ENCODE measurements at regions not wholly inside any gene's neighbourhood (a gene's known extent, or its start where the extent isn't known, plus 50 kb on each side); places are given as distances from the start of the nearest gene placed in this dataset.
"Not testable (repeated sequence)": the region's sequence is repeated elsewhere in the genome, so short reads cannot be mapped to it uniquely, and the experiment has no call there.

GRCh38 chr4:138450546-138451275 is 208.6 kb upstream of the SLC7A11 start:
- DNase-seq (ENCODE audit: low read depth in 2 of 3, low spot score in 2 of 3), result no peak

- DNase-seq (ENCODE audit: low read depth in 2 of 3, low spot score in 2 of 3), result no peak
Measured at GRCh38 chr4:138449938-138450337, 207.8 kb upstream of the SLC7A11 start.

- DNase-seq (ENCODE audit: low read depth in 2 of 3, low spot score in 2 of 3), result no peak
Measured at GRCh38 chr4:138448169-138448568, 206.0 kb upstream of the SLC7A11 start.

- DNase-seq (ENCODE audit: low read depth in 2 of 3, low spot score in 2 of 3), result no peak
Measured at GRCh38 chr4:138446456-138446855, 204.3 kb upstream of the SLC7A11 start.

- no peak for DNase-seq (ENCODE audit: low read depth in 2 of 3, low spot score in 2 of 3)
Measured at GRCh38 chr4:138445098-138445497, 202.9 kb upstream of the SLC7A11 start.

- no peak for DNase-seq (ENCODE audit: low read depth in 2 of 3, low spot score in 2 of 3)
Measured at GRCh38 chr4:138444260-138444659, 202.1 kb upstream of the SLC7A11 start.

GRCh38 chr4:138439143-138439581 is 197.0 kb upstream of the SLC7A11 start:
- no peak for DNase-seq (ENCODE audit: low read depth in 2 of 3, low spot score in 2 of 3)

- no peak for DNase-seq (ENCODE audit: low read depth in 2 of 3, low spot score in 2 of 3)
Measured at GRCh38 chr4:138438608-138439007, 196.5 kb upstream of the SLC7A11 start.

- no peak for DNase-seq (ENCODE audit: low read depth in 2 of 3, low spot score in 2 of 3)
Measured at GRCh38 chr4:138437263-138437851, 195.2 kb upstream of the SLC7A11 start.

GRCh38 chr4:138435733-138436132 is 193.6 kb upstream of the SLC7A11 start:
- DNase-seq (ENCODE audit: low read depth in 2 of 3, low spot score in 2 of 3), result not testable (repeated sequence)

GRCh38 chr4:138435046-138435445 is 192.9 kb upstream of the SLC7A11 start:
- DNase-seq (ENCODE audit: low read depth in 2 of 3, low spot score in 2 of 3), result not testable (repeated sequence)

GRCh38 chr4:138428611-138429010 is 186.5 kb upstream of the SLC7A11 start:
- DNase-seq (ENCODE audit: low read depth in 2 of 3, low spot score in 2 of 3), result no peak

- no peak for DNase-seq (ENCODE audit: low read depth in 2 of 3, low spot score in 2 of 3)
Measured at GRCh38 chr4:138426786-138427185, 184.6 kb upstream of the SLC7A11 start.

- no peak for DNase-seq (ENCODE audit: low read depth in 2 of 3, low spot score in 2 of 3)
Measured at GRCh38 chr4:138420471-138420870, 178.3 kb upstream of the SLC7A11 start.

GRCh38 chr4:138414202-138414601 is 172.1 kb upstream of the SLC7A11 start:
- no peak for DNase-seq (ENCODE audit: low read depth in 2 of 3, low spot score in 2 of 3)

GRCh38 chr4:138413273-138413672 is 171.1 kb upstream of the SLC7A11 start:
- DNase-seq (ENCODE audit: low read depth in 2 of 3, low spot score in 2 of 3), result no peak

- DNase-seq (ENCODE audit: low read depth in 2 of 3, low spot score in 2 of 3), result no peak
Measured at GRCh38 chr4:138412847-138413246, 170.7 kb upstream of the SLC7A11 start.

- no peak for DNase-seq (ENCODE audit: low read depth in 2 of 3, low spot score in 2 of 3)
Measured at GRCh38 chr4:138410266-138410665, 168.1 kb upstream of the SLC7A11 start.

- DNase-seq (ENCODE audit: low read depth in 2 of 3, low spot score in 2 of 3), result no peak
Measured at GRCh38 chr4:138409670-138410069, 167.5 kb upstream of the SLC7A11 start.

- no peak for DNase-seq (ENCODE audit: low read depth in 2 of 3, low spot score in 2 of 3)
Measured at GRCh38 chr4:138408758-138409157, 166.6 kb upstream of the SLC7A11 start.

- DNase-seq (ENCODE audit: low read depth in 2 of 3, low spot score in 2 of 3), result no peak
Measured at GRCh38 chr4:138407329-138407728, 165.2 kb upstream of the SLC7A11 start.

- DNase-seq (ENCODE audit: low read depth in 2 of 3, low spot score in 2 of 3), result no peak
Measured at GRCh38 chr4:138406876-138407275, 164.7 kb upstream of the SLC7A11 start.

All from activated CD8-positive, alpha-beta memory T cell treated with anti-CD3 and anti-CD28 coated beads for 48 hours (primary cell).